CD4-positive, CD25-positive, alpha-beta regulatory T cell (primary cell): ENCODE measurements at regions not wholly inside any gene's neighbourhood (a gene's known extent, or its start where the extent isn't known, plus 50 kb on each side); places are given as distances from the start of the nearest gene placed in this dataset.

Experiments
- ATAC-seq, 2 donors: fragments of 150-1000 bp; cut with Tn5 transposase; one replicate each; pipeline ENCODE4 v1.10.0; 2021; ENCODE audit warnings: low read depth in 2 of 2, moderate number of reproducible peaks in 2 of 2, moderate library complexity in 1 of 2
- DNase-seq, 3 donors: peaks; one replicate each; pipeline versions ENCODE4 v3.0.0 to v3.0.0-alpha.2; 2012 to 2022; ENCODE audit warnings: mixed read lengths in 1 of 3
- H3K27ac ChIP-seq: one replicate; pipeline ENCODE4 v1.7.0; 2013; ENCODE audit warnings: mild to moderate bottlenecking, low read length; ENCODE audit not compliant: insufficient read depth, poor library complexity, severe bottlenecking
- H3K27me3 ChIP-seq: one replicate; pipeline ENCODE4 v1.7.0; 2013; ENCODE audit warnings: low read length; ENCODE audit not compliant: control insufficient read depth, insufficient read depth
- H3K36me3 ChIP-seq: one replicate; pipeline ENCODE4 v1.7.0; 2013; ENCODE audit warnings: mild to moderate bottlenecking, low read length, moderate library complexity; ENCODE audit not compliant: control insufficient read depth, insufficient read depth
- H3K4me1 ChIP-seq: 2 replicates; pipeline ENCODE4 v1.7.0; 2013; ENCODE audit warnings: mild to moderate bottlenecking, low read length; ENCODE audit not compliant: insufficient read depth, control insufficient read depth, poor library complexity, severe bottlenecking
- H3K4me3 ChIP-seq: one replicate; pipeline ENCODE4 v1.7.0; 2013; ENCODE audit warnings: low read depth, mild to moderate bottlenecking, low read length, moderate library complexity
- H3K9me3 ChIP-seq, 2 experiments: 1 replicate in 1 of 2; 2 replicates in 1 of 2; pipeline ENCODE4 v1.7.0; 2013; ENCODE audit warnings: low read length in 2 of 2, mild to moderate bottlenecking in 1 of 2, moderate library complexity in 1 of 2; ENCODE audit not compliant: control insufficient read depth in 2 of 2
- H3K27ac Mint-ChIP-seq, 3 donors: one replicate each; pipeline ENCODE4 v1.8.0; 2020 to 2022; ENCODE audit warnings: mild to moderate bottlenecking in 3 of 3, mixed read lengths in 3 of 3, moderate library complexity in 2 of 3
- H3K27me3 Mint-ChIP-seq: one replicate; pipeline ENCODE4 v1.8.0; 2022; ENCODE audit warnings: mild to moderate bottlenecking, mixed read lengths
- H3K36me3 Mint-ChIP-seq: one replicate; pipeline ENCODE4 v1.8.0; 2020; ENCODE audit warnings: mixed read lengths
- H3K4me1 Mint-ChIP-seq, 4 donors: one replicate each; pipeline ENCODE4 v1.8.0; 2020 to 2022; ENCODE audit warnings: mixed read lengths in 4 of 4, mild to moderate bottlenecking in 1 of 4
- H3K4me3 Mint-ChIP-seq, 4 donors: one replicate each; pipeline ENCODE4 v1.8.0; 2020 to 2022; ENCODE audit warnings: mild to moderate bottlenecking in 4 of 4, mixed read lengths in 4 of 4, moderate library complexity in 3 of 4
- H3K9me3 Mint-ChIP-seq, 7 donors: one replicate each; pipeline ENCODE4 v1.8.0; 2020 to 2022; ENCODE audit warnings: mixed read lengths in 7 of 7, mild to moderate bottlenecking in 3 of 7, moderate library complexity in 2 of 7

DNA sequence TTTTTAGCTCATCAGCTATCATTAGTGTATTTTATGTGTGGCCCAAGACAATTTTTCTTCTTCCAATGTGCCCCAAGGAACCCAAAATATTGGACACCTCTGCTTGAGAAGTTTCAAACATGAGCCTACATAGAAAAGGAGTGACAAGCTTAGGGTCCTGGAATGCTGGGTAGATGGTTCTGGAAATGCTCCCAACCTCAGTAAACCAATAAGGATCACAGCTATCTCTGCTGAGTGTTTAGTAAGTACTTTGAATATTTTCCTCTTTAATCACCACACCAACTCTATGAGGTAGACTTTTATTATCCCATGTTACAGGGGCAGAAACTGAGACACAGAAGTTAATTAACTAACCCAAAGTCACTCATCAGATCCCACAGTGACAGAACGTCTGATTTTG, 164.9 kb upstream of the KLF3 start:
- DNase-seq (no peak), ATAC-seq (no peak)
- Histone ChIP-seq H3K9me3 (no peaks in the 10 kb centered on the region), H3K36me3 (no peaks in the 10 kb centered on the region), H3K27ac (no peak overlapping the region), H3K4me1 (no peaks in the 10 kb centered on the region), H3K27me3 (peaks cover 1% of the 10 kb centered on the region), H3K4me3 (no peak overlapping the region)
- H3K9me3 Mint-ChIP-seq = no peaks in the 10 kb centered on the region
- no peak overlapping the region for H3K27ac Mint-ChIP-seq
- H3K4me3 Mint-ChIP-seq = no peak overlapping the region
- H3K36me3 Mint-ChIP-seq = no peaks in the 10 kb centered on the region
- H3K4me1 Mint-ChIP-seq = peaks cover 4 to 16% (median 9%) of the 10 kb centered on the region in 4 donors
- peaks cover 23% of the 10 kb centered on the region for H3K27me3 Mint-ChIP-seq

DNA sequence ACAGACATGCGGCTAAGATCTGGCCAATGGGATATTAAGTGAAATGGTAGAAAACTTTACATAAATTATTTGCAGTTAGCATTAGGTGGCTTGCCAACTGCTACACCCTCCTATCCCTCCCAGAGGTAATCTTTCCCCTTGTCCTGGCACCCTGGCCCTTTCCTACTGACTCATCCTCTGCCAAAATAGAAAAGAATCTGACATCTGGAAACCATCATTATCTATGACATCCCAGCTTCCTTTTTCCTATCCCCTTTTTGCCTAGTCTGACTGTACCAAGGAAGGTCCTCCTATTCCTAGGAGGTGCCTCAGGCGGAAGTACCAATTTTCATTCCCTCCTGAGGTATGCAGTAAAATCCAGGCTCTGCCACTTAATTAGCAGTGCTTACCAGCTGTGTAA, 163.6 kb upstream of the KLF3 start:
- Histone ChIP-seq H3K36me3 (no peaks in the 10 kb centered on the region), H3K27me3 (no peaks in the 10 kb centered on the region), H3K4me1 (no peaks in the 10 kb centered on the region), H3K27ac (no peak overlapping the region), H3K4me3 (no peak overlapping the region), H3K9me3 (no peaks in the 10 kb centered on the region)
- Mint-ChIP-seq H3K9me3 (no peaks in the 10 kb centered on the region), H3K4me3 (no peak overlapping the region), H3K27ac (peak overlapping the region in 1 of 3 donors; percentile 32), H3K27me3 (peaks cover 25% of the 10 kb centered on the region), H3K36me3 (no peaks in the 10 kb centered on the region), H3K4me1 (peaks cover 4 to 18% (median 14%) of the 10 kb centered on the region in 4 donors)
- ATAC-seq (no peak), DNase-seq (no peak)

DNA sequence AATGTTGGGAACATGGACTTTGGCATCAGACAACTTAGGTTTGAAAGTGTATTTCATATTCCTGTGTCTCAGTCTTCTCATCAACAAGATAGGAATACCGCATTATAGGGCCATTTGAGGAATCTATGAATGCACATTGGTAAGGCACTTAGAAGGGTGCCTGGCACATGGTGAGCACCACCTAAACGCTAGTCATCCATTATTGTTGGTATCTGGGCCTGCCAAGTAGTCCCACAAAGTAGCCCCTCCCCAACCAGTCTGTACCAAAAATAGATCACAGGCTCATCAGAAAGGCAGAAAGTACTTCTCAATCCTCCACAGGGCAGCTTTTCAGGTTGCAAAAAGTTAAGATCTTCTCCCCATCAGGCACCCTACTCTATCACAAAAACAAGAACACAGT, 162.3 kb upstream of the KLF3 start:
- Histone ChIP-seq H3K27ac (no peak overlapping the region), H3K27me3 (peaks cover under 1% of the 10 kb centered on the region), H3K36me3 (no peaks in the 10 kb centered on the region), H3K9me3 (no peaks in the 10 kb centered on the region), H3K4me1 (no peaks in the 10 kb centered on the region), H3K4me3 (no peak overlapping the region)
- ATAC-seq (no peak), DNase-seq (no peak)
- Mint-ChIP-seq H3K4me3 (no peak overlapping the region), H3K27ac (no peak overlapping the region), H3K4me1 (peaks cover 6 to 23% (median 19%) of the 10 kb centered on the region in 4 donors), H3K27me3 (peaks cover 33% of the 10 kb centered on the region), H3K36me3 (no peaks in the 10 kb centered on the region), H3K9me3 (peaks cover 0 to under 1% (median 0%) of the 10 kb centered on the region in 7 donors)

DNA sequence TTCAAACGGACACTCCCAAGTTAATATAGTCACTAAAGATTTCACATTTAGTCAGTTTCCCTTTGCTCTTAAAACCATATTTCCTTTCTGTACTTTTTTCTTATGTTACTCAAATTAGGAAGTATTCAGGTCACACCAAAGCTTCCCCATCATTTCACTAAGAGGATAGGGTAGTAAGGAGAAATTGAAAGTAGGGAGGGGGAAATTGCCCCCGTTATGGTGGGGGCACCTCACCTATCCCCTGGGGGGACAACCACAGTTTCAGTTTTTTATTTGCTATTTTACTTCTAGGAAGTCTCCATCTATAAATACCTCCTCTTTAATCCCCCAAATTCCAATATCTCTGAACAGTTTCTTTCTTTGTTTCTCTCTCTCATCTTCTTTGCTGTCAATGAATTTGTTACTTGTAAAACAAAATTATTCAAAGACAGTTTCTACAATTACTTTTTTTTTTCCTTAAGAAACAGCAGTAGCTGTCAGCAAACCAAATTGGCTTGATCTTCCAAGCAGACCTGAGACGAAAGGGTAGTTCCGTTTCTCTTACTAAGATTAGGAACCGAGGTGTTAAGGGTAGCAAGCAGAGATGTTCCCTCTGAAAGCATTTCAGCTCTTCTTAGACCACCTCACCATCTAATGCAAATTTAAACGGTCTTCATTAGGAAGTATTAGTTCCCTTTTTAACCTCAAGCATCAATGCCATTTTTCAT, 160.2 kb upstream of the KLF3 start:
- Mint-ChIP-seq H3K4me1 (peaks cover 14 to 44% (median 31%) of the 10 kb centered on the region in 4 donors), H3K27ac (no peak overlapping the region), H3K9me3 (peaks cover 0 to 2% (median 0%) of the 10 kb centered on the region in 7 donors), H3K27me3 (peaks cover 37% of the 10 kb centered on the region), H3K4me3 (no peak overlapping the region), H3K36me3 (no peaks in the 10 kb centered on the region)
- Histone ChIP-seq H3K4me3 (no peak overlapping the region), H3K27me3 (peaks cover 7% of the 10 kb centered on the region), H3K9me3 (no peaks in the 10 kb centered on the region), H3K27ac (no peak overlapping the region), H3K36me3 (no peaks in the 10 kb centered on the region), H3K4me1 (peaks cover 13% of the 10 kb centered on the region)
- DNase-seq (no peak), ATAC-seq (no peak)

DNA sequence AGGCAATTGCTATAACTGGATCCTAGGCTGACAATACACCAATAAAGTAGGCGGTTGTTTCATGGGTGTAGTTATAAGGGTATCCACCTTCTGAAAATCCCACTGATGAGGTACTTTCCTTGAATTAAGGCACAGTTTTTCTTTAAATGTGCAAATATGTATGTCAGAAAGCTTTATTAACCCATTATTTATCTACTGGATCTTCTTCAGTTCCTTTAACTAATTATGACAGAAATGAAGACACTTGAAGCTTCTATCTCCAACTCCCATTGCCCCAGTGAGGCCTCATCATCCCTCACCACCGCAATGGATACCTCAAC, 159.6 kb upstream of the KLF3 start:
- no peak overlapping the region for H3K4me3 Mint-ChIP-seq
- H3K27ac Mint-ChIP-seq = no peak overlapping the region
- Histone ChIP-seq H3K27me3 (peaks cover 7% of the 10 kb centered on the region), H3K4me3 (no peak overlapping the region), H3K36me3 (no peaks in the 10 kb centered on the region), H3K9me3 (no peaks in the 10 kb centered on the region), H3K4me1 (peaks cover 17% of the 10 kb centered on the region), H3K27ac (no peak overlapping the region)
- peaks cover 0 to 2% (median 0%) of the 10 kb centered on the region in 7 donors for H3K9me3 Mint-ChIP-seq
- peaks cover 19 to 49% (median 37%) of the 10 kb centered on the region in 4 donors for H3K4me1 Mint-ChIP-seq
- H3K27me3 Mint-ChIP-seq = peaks cover 33% of the 10 kb centered on the region
- H3K36me3 Mint-ChIP-seq = no peaks in the 10 kb centered on the region
- DNase-seq (no peak), ATAC-seq (peak in 1 of 2 donors; percentile 14)

DNA sequence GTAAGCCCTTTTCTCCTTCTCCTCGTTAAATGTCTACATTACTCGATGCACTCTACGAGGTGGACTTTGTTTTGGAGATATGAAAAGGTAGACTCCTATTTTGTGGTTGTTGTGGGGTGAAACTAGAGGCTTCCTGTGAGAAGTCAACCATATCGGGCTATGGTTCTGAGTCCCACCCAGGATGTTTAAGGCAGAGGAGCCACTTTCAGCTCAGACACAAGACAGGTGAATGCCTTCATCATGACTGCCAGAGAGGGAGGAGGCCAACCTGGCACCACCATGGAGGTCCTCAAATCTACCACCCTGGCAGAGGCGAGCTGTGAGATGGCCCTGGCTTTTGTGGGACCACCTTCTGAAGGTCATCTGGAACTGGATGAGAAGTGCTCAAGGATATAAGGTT, 154.4 kb upstream of the KLF3 start:
- Mint-ChIP-seq H3K9me3 (peaks cover 0 to 2% (median 0%) of the 10 kb centered on the region in 7 donors), H3K27me3 (peaks cover 23% of the 10 kb centered on the region), H3K27ac (peak overlapping the region; percentile 87 to 99 (median 95)), H3K4me1 (peaks cover 23 to 80% (median 65%) of the 10 kb centered on the region in 4 donors), H3K4me3 (peak overlapping the region; percentile 52 to 85 (median 75)), H3K36me3 (peaks cover 24% of the 10 kb centered on the region)
- Histone ChIP-seq H3K4me1 (peaks cover 55% of the 10 kb centered on the region), H3K9me3 (no peaks in the 10 kb centered on the region), H3K4me3 (peak overlapping the region; percentile 80), H3K36me3 (peaks cover 5% of the 10 kb centered on the region), H3K27me3 (peaks cover 7% of the 10 kb centered on the region), H3K27ac (peak overlapping the region; percentile 60)
- DNase-seq (peak in 2 of 3 donors; percentile 66 to 92), ATAC-seq (peak; percentile 87 to 89)

DNA sequence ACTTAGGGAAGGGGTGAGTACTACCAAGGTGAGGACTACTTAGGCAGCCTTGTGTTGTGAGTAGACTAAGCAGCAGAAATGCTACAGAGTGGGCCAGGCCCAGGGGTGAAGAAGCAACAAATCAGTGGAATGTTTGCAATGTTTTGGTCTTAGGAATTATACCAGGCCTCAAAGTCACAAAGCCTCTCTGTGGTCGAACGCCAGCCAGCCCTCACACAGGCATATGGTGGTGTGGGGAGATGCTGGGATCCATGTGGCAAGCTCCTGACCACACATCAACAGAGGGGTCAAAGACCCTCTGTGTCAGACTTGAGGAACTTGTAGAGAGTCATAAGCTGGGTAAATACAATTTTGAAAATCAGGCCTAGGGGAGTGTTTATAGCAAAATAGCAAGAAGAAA, 153.8 kb upstream of the KLF3 start:
- Histone ChIP-seq H3K27ac (peak overlapping the region; percentile 60), H3K27me3 (peaks cover 7% of the 10 kb centered on the region), H3K9me3 (no peaks in the 10 kb centered on the region), H3K4me1 (peaks cover 62% of the 10 kb centered on the region), H3K36me3 (peaks cover 5% of the 10 kb centered on the region), H3K4me3 (peak overlapping the region; percentile 80)
- ATAC-seq = no peak
- peak overlapping the region; percentile 87 to 99 (median 95) for H3K27ac Mint-ChIP-seq
- peaks cover 28% of the 10 kb centered on the region for H3K36me3 Mint-ChIP-seq
- peaks cover 0 to 2% (median 0%) of the 10 kb centered on the region in 7 donors for H3K9me3 Mint-ChIP-seq
- H3K27me3 Mint-ChIP-seq = peaks cover 23% of the 10 kb centered on the region
- peaks cover 28 to 86% (median 68%) of the 10 kb centered on the region in 4 donors for H3K4me1 Mint-ChIP-seq
- H3K4me3 Mint-ChIP-seq = peak overlapping the region; percentile 52 to 85 (median 75)
- peak in 1 of 3 donors; percentile 23 for DNase-seq

DNA sequence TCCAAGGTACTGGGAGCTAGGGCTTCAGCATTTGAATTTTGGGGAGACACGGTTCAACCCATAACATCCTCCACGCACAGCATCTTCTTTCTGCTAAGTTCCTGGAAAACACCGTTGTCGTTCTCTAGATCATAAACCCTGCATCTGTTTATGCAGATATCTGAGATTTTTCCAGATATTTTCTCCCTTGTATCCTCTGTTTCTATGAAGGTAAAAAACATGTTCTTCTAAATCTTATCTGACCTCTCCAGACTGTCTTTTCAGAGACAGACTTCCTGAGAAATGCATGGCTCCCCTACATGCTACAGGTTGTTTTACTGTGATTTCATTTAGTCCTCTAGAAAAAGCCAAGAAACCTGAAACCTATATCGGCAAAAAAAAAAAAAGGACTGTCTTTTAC, 152.3 kb upstream of the KLF3 start:
- peaks cover 26% of the 10 kb centered on the region for H3K27me3 Mint-ChIP-seq
- H3K4me3 Mint-ChIP-seq = peak overlapping the region; percentile 52 to 85 (median 75)
- peaks cover 0 to 1% (median 0%) of the 10 kb centered on the region in 7 donors for H3K9me3 Mint-ChIP-seq
- H3K4me1 ChIP-seq = peaks cover 66% of the 10 kb centered on the region
- H3K9me3 ChIP-seq = no peaks in the 10 kb centered on the region
- H3K36me3 Mint-ChIP-seq = peaks cover 33% of the 10 kb centered on the region
- peak overlapping the region; percentile 80 for H3K4me3 ChIP-seq
- ATAC-seq (no peak), DNase-seq (no peak)
- peak overlapping the region; percentile 68 to 99 (median 95) for H3K27ac Mint-ChIP-seq
- peaks cover 31 to 93% (median 67%) of the 10 kb centered on the region in 4 donors for H3K4me1 Mint-ChIP-seq
- peaks cover 8% of the 10 kb centered on the region for H3K36me3 ChIP-seq
- no peak overlapping the region for H3K27ac ChIP-seq
- H3K27me3 ChIP-seq = peaks cover 7% of the 10 kb centered on the region
